ENCODE measurements at regions not wholly inside any gene's neighbourhood (a gene's known extent, or its start where the extent isn't known, plus 50 kb on each side); places are given as distances from the start of the nearest gene placed in this dataset.

GRCh38 chr1:177480741-177481305 lies 310.1 kb downstream of the BRINP2 start:
- Histone ChIP-seq H3K9me3 (ENCODE audit: low read depth) (no peaks in the 10 kb centered on the region), H4K20me1 (ENCODE audit: low read depth) (no peaks in the 10 kb centered on the region), H3K27ac (no peak overlapping the region), H3K36me3 (no peaks in the 10 kb centered on the region), H3K4me2 (no peak overlapping the region), H3F3A (ENCODE audit: low read depth) (no peaks in the 10 kb centered on the region), H3K79me2 (ENCODE audit: low read depth) (no peaks in the 10 kb centered on the region), H3K4me1 (peaks cover 22% of the 10 kb centered on the region), H3K4me3 (no peak overlapping the region), H3K9ac (no peak overlapping the region), H2AFZ (replicated peaks) (no peak overlapping the region), H3K27me3 (peaks cover 46% of the 10 kb centered on the region)
- no peak overlapping the region for H3K4me3 Mint-ChIP-seq
- H3K4me1 Mint-ChIP-seq: peaks cover 13% of the 10 kb centered on the region
- no peak overlapping the region for H3K27ac Mint-ChIP-seq
- no peaks in the 10 kb centered on the region for H3K27me3 Mint-ChIP-seq (ENCODE audit: insufficient read depth, low read depth)
- H3K9me3 Mint-ChIP-seq: peaks cover 2% of the 10 kb centered on the region
- TF ChIP-seq EZH2phosphoT487 (IDR thresholded peaks at IDR 0.05) (no peak), EZH2 (IDR thresholded peaks at IDR 0.05) (no peak), CTCF (IDR thresholded peaks at IDR 0.05) (no peak)
- no peak for DNase-seq (ENCODE audit: low spot score)
- no peaks in the 10 kb centered on the region for H3K36me3 Mint-ChIP-seq

GRCh38 chr1:177479600-177479999 lies 308.8 kb downstream of the BRINP2 start:
- Mint-ChIP-seq H3K4me1 (peaks cover 13% of the 10 kb centered on the region), H3K36me3 (no peaks in the 10 kb centered on the region), H3K27ac (no peak overlapping the region), H3K4me3 (no peak overlapping the region), H3K9me3 (peaks cover 2% of the 10 kb centered on the region), H3K27me3 (ENCODE audit: insufficient read depth, low read depth) (no peaks in the 10 kb centered on the region)
- H3K9me3 ChIP-seq (ENCODE audit: low read depth): no peaks in the 10 kb centered on the region
- H3K4me1 ChIP-seq: peaks cover 22% of the 10 kb centered on the region
- no peak overlapping the region for H3K9ac ChIP-seq
- H3K4me3 ChIP-seq: no peak overlapping the region
- peaks cover 46% of the 10 kb centered on the region for H3K27me3 ChIP-seq
- TF ChIP-seq EZH2phosphoT487 (IDR thresholded peaks at IDR 0.05): no peak
- TF ChIP-seq CTCF (IDR thresholded peaks at IDR 0.05): no peak
- TF ChIP-seq EZH2 (IDR thresholded peaks at IDR 0.05): no peak
- no peaks in the 10 kb centered on the region for H3K79me2 ChIP-seq (ENCODE audit: low read depth)
- no peaks in the 10 kb centered on the region for H3F3A ChIP-seq (ENCODE audit: low read depth)
- no peaks in the 10 kb centered on the region for H4K20me1 ChIP-seq (ENCODE audit: low read depth)
- H3K36me3 ChIP-seq: no peaks in the 10 kb centered on the region
- no peak overlapping the region for H3K27ac ChIP-seq
- DNase-seq (ENCODE audit: low spot score): peak; percentile 64
- no peak overlapping the region for H2AFZ ChIP-seq (replicated peaks)
- peak overlapping the region; percentile 59 for H3K4me2 ChIP-seq

GRCh38 chr1:177476676-177477075 lies 305.9 kb downstream of the BRINP2 start:
- no peaks in the 10 kb centered on the region for H4K20me1 ChIP-seq (ENCODE audit: low read depth)
- H3K9me3 ChIP-seq (ENCODE audit: low read depth): no peaks in the 10 kb centered on the region
- no peaks in the 10 kb centered on the region for H3K79me2 ChIP-seq (ENCODE audit: low read depth)
- peaks cover 46% of the 10 kb centered on the region for H3K27me3 ChIP-seq
- H3K9ac ChIP-seq: no peak overlapping the region
- Mint-ChIP-seq H3K4me1 (peaks cover 13% of the 10 kb centered on the region), H3K9me3 (peaks cover 2% of the 10 kb centered on the region), H3K27ac (no peak overlapping the region), H3K36me3 (no peaks in the 10 kb centered on the region), H3K27me3 (ENCODE audit: insufficient read depth, low read depth) (no peaks in the 10 kb centered on the region), H3K4me3 (no peak overlapping the region)
- H3K27ac ChIP-seq: no peak overlapping the region
- TF ChIP-seq CTCF (IDR thresholded peaks at IDR 0.05): no peak
- no peak for TF ChIP-seq EZH2phosphoT487 (IDR thresholded peaks at IDR 0.05)
- no peak for TF ChIP-seq EZH2 (IDR thresholded peaks at IDR 0.05)
- no peaks in the 10 kb centered on the region for H3K36me3 ChIP-seq
- H3K4me3 ChIP-seq: no peak overlapping the region
- peaks cover 22% of the 10 kb centered on the region for H3K4me1 ChIP-seq
- no peak for DNase-seq (ENCODE audit: low spot score)
- H2AFZ ChIP-seq (replicated peaks): no peak overlapping the region
- no peak overlapping the region for H3K4me2 ChIP-seq
- no peaks in the 10 kb centered on the region for H3F3A ChIP-seq (ENCODE audit: low read depth)
